ENCODE measurements at regions not wholly inside any gene's neighbourhood (a gene's known extent, or its start where the extent isn't known, plus 50 kb on each side); places are given as distances from the start of the nearest gene placed in this dataset.

- ChIA-PET POLR2A (no interaction called here), CTCF (interaction anchor here (0.7 to 2.9 kb wide), 2 partner anchors 13 to 158 kb away, joined by 3 to 7 read pairs; no protein-coding TSS in a partner anchor)
- DNase-seq (ENCODE audit: low read depth) = no peak
- Histone ChIP-seq H3K4me3 (ENCODE audit: low read depth, low read length) (no peak overlapping the region), H3K27me3 (ENCODE audit: control insufficient read depth, insufficient read depth, low read length) (no peaks in the 10 kb centered on the region), H3K36me3 (ENCODE audit: control insufficient read depth, insufficient read depth, low read length) (no peaks in the 10 kb centered on the region)
- TF ChIP-seq CTCF (IDR thresholded peaks at IDR 0.05; ENCODE audit: insufficient read depth, low read depth, low read length) = no peak
These were observed 132.8 kb upstream of the CPM start for GRCh38 chr12:69065775-69066174.

GRCh38 chr12:69066492-69067373 is 133.8 kb upstream of the CPM start:
- Histone ChIP-seq H3K27me3 (ENCODE audit: control insufficient read depth, insufficient read depth, low read length) (no peaks in the 10 kb centered on the region), H3K36me3 (ENCODE audit: control insufficient read depth, insufficient read depth, low read length) (no peaks in the 10 kb centered on the region), H3K4me3 (ENCODE audit: low read depth, low read length) (no peak overlapping the region)
- TF ChIP-seq CTCF (IDR thresholded peaks at IDR 0.05; ENCODE audit: insufficient read depth, low read depth, low read length) = no peak
- ChIA-PET POLR2A (no interaction called here), CTCF (interaction anchor here (2.9 kb wide), 1 partner anchor 14 kb away, joined by 7 read pairs; no protein-coding TSS in a partner anchor)
- DNase-seq (ENCODE audit: low read depth) = no peak

GRCh38 chr12:69067713-69068112 is 134.7 kb upstream of the CPM start:
- H3K4me3 ChIP-seq (ENCODE audit: low read depth, low read length) = no peak overlapping the region
- ChIA-PET POLR2A (no interaction called here), CTCF (no interaction called here)
- no peaks in the 10 kb centered on the region for H3K36me3 ChIP-seq (ENCODE audit: control insufficient read depth, insufficient read depth, low read length)
- DNase-seq (ENCODE audit: low read depth) = no peak
- H3K27me3 ChIP-seq (ENCODE audit: control insufficient read depth, insufficient read depth, low read length) = no peaks in the 10 kb centered on the region
- TF ChIP-seq CTCF (IDR thresholded peaks at IDR 0.05; ENCODE audit: insufficient read depth, low read depth, low read length) = no peak

GRCh38 chr12:69068448-69068847 is 135.5 kb upstream of the CPM start:
- no peaks in the 10 kb centered on the region for H3K36me3 ChIP-seq (ENCODE audit: control insufficient read depth, insufficient read depth, low read length)
- no peak for TF ChIP-seq CTCF (IDR thresholded peaks at IDR 0.05; ENCODE audit: insufficient read depth, low read depth, low read length)
- ChIA-PET POLR2A (no interaction called here), CTCF (interaction anchor here (0.6 to 1.0 kb wide), 6 partner anchors 143 to 238 kb away, joined by 3 read pairs; no protein-coding TSS in a partner anchor)
- H3K4me3 ChIP-seq (ENCODE audit: low read depth, low read length) = no peak overlapping the region
- DNase-seq (ENCODE audit: low read depth) = no peak
- H3K27me3 ChIP-seq (ENCODE audit: control insufficient read depth, insufficient read depth, low read length) = no peaks in the 10 kb centered on the region

GRCh38 chr12:69069479-69069878 is 136.5 kb upstream of the CPM start:
- no peak for DNase-seq (ENCODE audit: low read depth)
- Histone ChIP-seq H3K36me3 (ENCODE audit: control insufficient read depth, insufficient read depth, low read length) (no peaks in the 10 kb centered on the region), H3K27me3 (ENCODE audit: control insufficient read depth, insufficient read depth, low read length) (no peaks in the 10 kb centered on the region), H3K4me3 (ENCODE audit: low read depth, low read length) (no peak overlapping the region)
- ChIA-PET POLR2A (no interaction called here), CTCF (interaction anchor here (0.6 to 1.7 kb wide), 12 partner anchors 10 to 239 kb away, joined by 3 to 7 read pairs (median 4); no protein-coding TSS in a partner anchor)
- TF ChIP-seq CTCF (IDR thresholded peaks at IDR 0.05; ENCODE audit: insufficient read depth, low read depth, low read length) = no peak
